NCI-H2081 (cell line): ENCODE measurements at regions not wholly inside any gene's neighbourhood (a gene's known extent, or its start where the extent isn't known, plus 50 kb on each side); places are given as distances from the start of the nearest gene placed in this dataset.
"Not testable (repeated sequence)": the region's sequence is repeated elsewhere in the genome, so short reads cannot be mapped to it uniquely, and the experiment has no call there.

Experiments
- DNase-seq, 2 experiments: peaks; one replicate each; lab custom pipeline; 2025; lab: John Stamatoyannopoulos, UW

GRCh38 chr12:69028941-69029729, 96.2 kb upstream of the CPM start:
- DNase-seq, result no peak

GRCh38 chr12:69030321-69030720, 97.3 kb upstream of the CPM start:
- no peak for DNase-seq

- DNase-seq, result no peak
These were observed 103.6 kb upstream of the CPM start for GRCh38 chr12:69036533-69036932.

GRCh38 chr12:69036999-69037398, 104.0 kb upstream of the CPM start:
- no peak for DNase-seq

- no peak for DNase-seq
These were observed 106.9 kb upstream of the CPM start for GRCh38 chr12:69039911-69040310.

GRCh38 chr12:69042557-69042956, 109.6 kb upstream of the CPM start:
- DNase-seq, result no peak

GRCh38 chr12:69042970-69043369, 110.0 kb upstream of the CPM start:
- DNase-seq, result peak in 1 of 2 experiments; percentile 20

- DNase-seq, result no peak
These were observed 111.9 kb upstream of the CPM start for GRCh38 chr12:69044887-69045286.

GRCh38 chr12:69045430-69045829, 112.5 kb upstream of the CPM start:
- no peak for DNase-seq

- DNase-seq, result no peak
These were observed 113.4 kb upstream of the CPM start for GRCh38 chr12:69046363-69046762.

GRCh38 chr12:69046920-69047319, 113.9 kb upstream of the CPM start:
- DNase-seq, result no peak

GRCh38 chr12:69047990-69048389, 115.0 kb upstream of the CPM start:
- DNase-seq, result no peak

GRCh38 chr12:69049855-69050254, 116.9 kb upstream of the CPM start:
- DNase-seq, result not testable (repeated sequence)

GRCh38 chr12:69052613-69053408, 119.8 kb upstream of the CPM start:
- DNase-seq, result no peak

- DNase-seq, result no peak
These were observed 121.5 kb upstream of the CPM start for GRCh38 chr12:69054343-69055056.

- no peak for DNase-seq
These were observed 122.3 kb upstream of the CPM start for GRCh38 chr12:69055280-69055679.

GRCh38 chr12:69055706-69056105, 122.7 kb upstream of the CPM start:
- DNase-seq, result no peak

GRCh38 chr12:69056743-69057515, 124.0 kb upstream of the CPM start:
- DNase-seq, result no peak

GRCh38 chr12:69057742-69058141, 124.8 kb upstream of the CPM start:
- no peak for DNase-seq

GRCh38 chr12:69059465-69060457, 126.8 kb upstream of the CPM start:
- DNase-seq, result no peak

- no peak for DNase-seq
These were observed 128.6 kb upstream of the CPM start for GRCh38 chr12:69061574-69061973.
